ENCODE measurements at regions not wholly inside any gene's neighbourhood (a gene's known extent, or its start where the extent isn't known, plus 50 kb on each side); places are given as distances from the start of the nearest gene placed in this dataset.
A peak's percentile ranks its signal among the peaks of the same experiment; 100 is the strongest.

GRCh38 chr7:155374276-155375252, 76.9 kb downstream of the INSIG1 start:
- no peak overlapping the region for H3K4me3 Mint-ChIP-seq (ENCODE audit: unreplicated experiment)
- H3K27me3 Mint-ChIP-seq (ENCODE audit: low read depth, unreplicated experiment) = peaks cover 83% of the 10 kb centered on the region
- Histone ChIP-seq H3K27ac (ENCODE audit: low read depth, low read length) (no peak overlapping the region), H3K36me3 (ENCODE audit: insufficient read depth, low read length) (no peaks in the 10 kb centered on the region), H3K27me3 (ENCODE audit: insufficient read depth, low read length) (peaks cover 90% of the 10 kb centered on the region), H3K4me2 (ENCODE audit: low read length) (peak overlapping the region; percentile 71), H3K4me3 (ENCODE audit: insufficient read depth, low read depth, low read length) (no peak overlapping the region), H3K79me2 (ENCODE audit: insufficient read depth, low read length) (no peaks in the 10 kb centered on the region), H4K20me1 (ENCODE audit: insufficient read depth, low read length) (peaks cover 12% of the 10 kb centered on the region), H2AFZ (ENCODE audit: low read depth, low read length) (no peak overlapping the region), H3K9me3 (ENCODE audit: insufficient read depth, low read depth, low read length) (no peaks in the 10 kb centered on the region), H3K4me1 (ENCODE audit: insufficient read depth, low read length) (peaks cover 12% of the 10 kb centered on the region), H3K9ac (ENCODE audit: low read length) (no peak overlapping the region)
- H3K36me3 Mint-ChIP-seq (ENCODE audit: low read depth, unreplicated experiment) = no peaks in the 10 kb centered on the region
- FAIRE-seq (no peak), DNase-seq (ENCODE audit: low read depth) (no peak)
- H3K4me1 Mint-ChIP-seq (ENCODE audit: low read depth, unreplicated experiment) = peaks cover 2% of the 10 kb centered on the region
- peak; percentile 97 for TF ChIP-seq EZH2 (IDR thresholded peaks at IDR 0.05; ENCODE audit: insufficient read depth, low read length)
- TF ChIP-seq, protein P1, sequence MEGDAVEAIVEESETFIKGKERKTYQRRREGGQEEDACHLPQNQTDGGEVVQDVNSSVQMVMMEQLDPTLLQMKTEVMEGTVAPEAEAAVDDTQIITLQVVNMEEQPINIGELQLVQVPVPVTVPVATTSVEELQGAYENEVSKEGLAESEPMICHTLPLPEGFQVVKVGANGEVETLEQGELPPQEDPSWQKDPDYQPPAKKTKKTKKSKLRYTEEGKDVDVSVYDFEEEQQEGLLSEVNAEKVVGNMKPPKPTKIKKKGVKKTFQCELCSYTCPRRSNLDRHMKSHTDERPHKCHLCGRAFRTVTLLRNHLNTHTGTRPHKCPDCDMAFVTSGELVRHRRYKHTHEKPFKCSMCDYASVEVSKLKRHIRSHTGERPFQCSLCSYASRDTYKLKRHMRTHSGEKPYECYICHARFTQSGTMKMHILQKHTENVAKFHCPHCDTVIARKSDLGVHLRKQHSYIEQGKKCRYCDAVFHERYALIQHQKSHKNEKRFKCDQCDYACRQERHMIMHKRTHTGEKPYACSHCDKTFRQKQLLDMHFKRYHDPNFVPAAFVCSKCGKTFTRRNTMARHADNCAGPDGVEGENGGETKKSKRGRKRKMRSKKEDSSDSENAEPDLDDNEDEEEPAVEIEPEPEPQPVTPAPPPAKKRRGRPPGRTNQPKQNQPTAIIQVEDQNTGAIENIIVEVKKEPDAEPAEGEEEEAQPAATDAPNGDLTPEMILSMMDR (IDR thresholded peaks at IDR 0.05; ENCODE audit: insufficient read depth, low read depth, low read length) = no peak
- H3K27ac Mint-ChIP-seq (ENCODE audit: unreplicated experiment) = no peak overlapping the region
- H3K9me3 Mint-ChIP-seq (ENCODE audit: unreplicated experiment) = peaks cover 7% of the 10 kb centered on the region

DNA sequence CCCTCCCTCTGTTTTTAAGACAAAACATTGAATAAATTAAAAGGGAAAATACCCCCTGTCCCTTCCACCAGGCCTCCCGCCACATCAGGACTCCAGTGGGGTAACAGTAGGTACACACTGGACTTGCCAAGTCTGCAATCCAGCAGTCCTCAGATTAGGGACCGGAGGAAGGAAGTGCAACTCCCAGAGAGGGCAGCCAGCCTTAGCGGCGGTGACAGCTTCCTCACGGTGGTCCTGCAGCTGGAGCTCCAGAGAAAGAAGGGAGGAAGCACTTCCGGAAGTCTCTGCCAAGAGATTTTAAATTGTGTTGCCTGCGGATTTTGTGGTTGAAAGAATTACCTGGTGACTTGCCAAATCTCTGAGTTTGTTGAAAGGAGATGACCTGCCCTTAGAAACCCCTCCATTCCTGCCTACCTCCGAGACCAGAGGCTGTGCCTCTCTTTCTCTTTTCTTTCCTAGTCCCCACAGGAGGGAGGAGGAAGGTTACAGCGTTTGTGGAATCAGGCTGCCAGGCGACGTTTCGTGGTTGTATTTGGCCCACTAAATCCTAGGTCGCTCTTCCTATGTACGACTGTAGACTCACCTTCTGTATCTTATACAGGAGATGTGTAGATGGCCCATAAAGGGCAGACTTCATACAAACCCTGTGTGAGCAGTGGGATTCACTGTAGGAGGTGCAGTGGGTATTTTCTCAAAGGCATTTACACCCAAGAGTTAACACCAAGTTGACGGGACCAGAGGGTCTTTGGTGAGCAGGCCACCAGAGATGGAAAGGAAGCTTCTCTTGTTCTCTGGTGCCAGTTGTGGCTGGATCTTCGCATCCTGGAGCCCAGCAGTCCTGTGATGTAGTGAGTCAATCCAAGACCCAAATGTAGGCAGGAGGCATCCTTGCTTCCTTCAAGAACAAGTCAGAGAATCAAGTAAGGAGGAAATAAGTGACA, 77.9 kb downstream of the INSIG1 start:
- no peaks in the 10 kb centered on the region for H3K36me3 Mint-ChIP-seq (ENCODE audit: low read depth, unreplicated experiment)
- H2AFZ ChIP-seq (ENCODE audit: low read depth, low read length) = no peak overlapping the region
- no peak for TF ChIP-seq EZH2 (IDR thresholded peaks at IDR 0.05; ENCODE audit: insufficient read depth, low read length)
- TF ChIP-seq, protein P1 (IDR thresholded peaks at IDR 0.05; ENCODE audit: insufficient read depth, low read depth, low read length) = no peak
- H3K36me3 ChIP-seq (ENCODE audit: insufficient read depth, low read length) = no peaks in the 10 kb centered on the region
- H3K4me3 ChIP-seq (ENCODE audit: insufficient read depth, low read depth, low read length) = no peak overlapping the region
- peaks cover 85% of the 10 kb centered on the region for H3K27me3 Mint-ChIP-seq (ENCODE audit: low read depth, unreplicated experiment)
- peaks cover 7% of the 10 kb centered on the region for H3K9me3 Mint-ChIP-seq (ENCODE audit: unreplicated experiment)
- H3K27ac ChIP-seq (ENCODE audit: low read depth, low read length) = no peak overlapping the region
- peaks cover 16% of the 10 kb centered on the region for H4K20me1 ChIP-seq (ENCODE audit: insufficient read depth, low read length)
- no peak overlapping the region for H3K4me3 Mint-ChIP-seq (ENCODE audit: unreplicated experiment)
- peak overlapping the region; percentile 41 for H3K27ac Mint-ChIP-seq (ENCODE audit: unreplicated experiment)
- peaks cover 88% of the 10 kb centered on the region for H3K27me3 ChIP-seq (ENCODE audit: insufficient read depth, low read length)
- peaks cover 5% of the 10 kb centered on the region for H3K4me1 Mint-ChIP-seq (ENCODE audit: low read depth, unreplicated experiment)
- peak; percentile 3 for DNase-seq (ENCODE audit: low read depth)
- H3K9me3 ChIP-seq (ENCODE audit: insufficient read depth, low read depth, low read length) = no peaks in the 10 kb centered on the region
- FAIRE-seq = no peak
- H3K9ac ChIP-seq (ENCODE audit: low read length) = no peak overlapping the region
- H3K79me2 ChIP-seq (ENCODE audit: insufficient read depth, low read length) = no peaks in the 10 kb centered on the region
- H3K4me2 ChIP-seq (ENCODE audit: low read length) = no peak overlapping the region
- H3K4me1 ChIP-seq (ENCODE audit: insufficient read depth, low read length) = peaks cover 12% of the 10 kb centered on the region
